DMS153 treated with DMSO at 0.1 percent for 48 hours (cell line): ENCODE measurements at regions not wholly inside any gene's neighbourhood (a gene's known extent, or its start where the extent isn't known, plus 50 kb on each side); places are given as distances from the start of the nearest gene placed in this dataset.
"Not testable (repeated sequence)": the region's sequence is repeated elsewhere in the genome, so short reads cannot be mapped to it uniquely, and the experiment has no call there.

ENCODE experiments used
- DNase-seq: peaks from one replicate; lab custom pipeline; 2025; ENCODE audit not compliant: unreplicated experiment; lab: John Stamatoyannopoulos, UW

GRCh38 chrX:137646472-137646871 is 80.5 kb downstream of the ZIC3 start:
- DNase-seq: no peak

DNA sequence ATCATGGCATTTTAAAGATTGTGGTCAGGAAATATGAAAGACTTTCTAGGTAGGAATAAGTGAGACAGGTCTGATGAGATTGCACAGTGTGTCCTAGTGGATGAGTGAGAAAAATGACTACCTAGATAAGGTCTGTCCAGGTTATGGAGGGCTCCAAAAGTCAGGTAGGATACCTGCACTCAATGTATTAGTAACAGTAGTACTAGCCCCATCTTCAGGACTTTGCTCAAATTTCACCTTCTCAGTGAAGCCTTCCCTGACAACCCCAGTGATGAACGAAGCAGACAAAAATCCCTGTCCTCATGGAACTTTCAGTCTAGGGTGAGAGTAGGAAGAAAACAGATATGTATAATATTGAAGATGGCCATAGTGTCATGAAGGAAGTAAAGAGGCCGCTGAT is 85.7 kb downstream of the ZIC3 start:
- DNase-seq: no peak

- DNase-seq: no peak
These were observed 86.2 kb downstream of the ZIC3 start for GRCh38 chrX:137652086-137652485.

DNA sequence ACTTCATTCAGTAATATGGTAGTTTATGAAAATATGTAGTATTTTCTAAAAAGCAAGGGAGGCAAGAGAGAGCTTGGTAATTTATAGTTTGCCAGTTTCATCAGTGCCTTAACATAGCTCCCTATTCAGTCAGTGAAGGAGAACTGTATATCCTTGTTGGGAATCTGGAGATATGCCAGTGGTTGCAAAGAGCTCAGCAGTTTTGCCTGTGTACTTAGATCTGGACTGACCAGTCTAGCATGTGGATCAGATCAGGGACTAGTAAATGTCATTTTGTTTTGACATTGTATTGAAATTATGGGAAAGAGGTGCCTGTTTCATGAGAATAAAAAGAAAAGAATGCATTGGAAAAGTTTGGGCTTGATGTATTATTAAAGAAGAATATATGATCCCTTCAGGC is 88.6 kb downstream of the ZIC3 start:
- DNase-seq: no peak

- DNase-seq: no peak
These were observed 101.8 kb downstream of the ZIC3 start for GRCh38 chrX:137667776-137668175.

GRCh38 chrX:137684591-137684990 is 118.7 kb downstream of the ZIC3 start:
- no peak for DNase-seq

- no peak for DNase-seq
These were observed 129.5 kb downstream of the ZIC3 start for GRCh38 chrX:137695417-137695816.

- no peak for DNase-seq
These were observed 141.4 kb downstream of the ZIC3 start for GRCh38 chrX:137707348-137707747.

- no peak for DNase-seq
These were observed 176.9 kb downstream of the ZIC3 start for GRCh38 chrX:137742846-137743245.

DNA sequence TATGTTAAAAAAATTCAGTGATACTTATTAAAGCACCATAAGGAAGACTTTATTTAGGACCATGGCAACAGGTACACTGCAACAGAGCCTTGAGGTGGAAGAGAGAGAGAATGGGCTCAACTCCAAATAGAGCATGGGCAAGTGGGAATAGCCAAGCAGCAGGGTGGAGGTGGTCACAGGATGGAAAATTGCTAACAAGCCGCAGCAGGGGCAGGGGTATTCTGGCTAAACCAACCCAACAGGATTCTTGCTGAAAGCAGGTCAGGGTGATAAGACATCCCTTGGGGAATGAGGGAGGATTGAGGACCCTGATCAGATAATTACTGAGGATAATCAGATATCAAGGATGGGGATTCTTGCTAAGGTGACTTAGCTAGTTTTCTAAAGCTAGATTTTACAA is 177.5 kb downstream of the ZIC3 start:
- no peak for DNase-seq

DNA sequence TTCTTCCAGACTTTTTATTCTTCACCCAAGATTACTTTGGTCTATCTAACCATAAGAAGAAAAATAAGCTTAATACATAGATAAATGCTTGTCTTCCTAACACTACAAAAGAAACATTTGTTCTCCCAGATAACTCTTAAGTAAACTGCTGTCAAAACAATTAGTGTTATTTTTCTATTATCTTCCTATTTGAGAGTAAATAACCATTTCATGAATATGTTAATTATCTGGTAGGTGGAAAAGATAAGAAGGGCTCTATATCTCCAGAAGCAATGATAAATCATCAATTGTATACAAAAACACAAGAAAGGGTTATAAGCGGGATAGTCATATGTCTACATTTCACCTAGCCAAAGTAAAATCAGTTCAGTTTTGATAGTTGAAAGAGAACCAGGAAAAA is 180.4 kb downstream of the ZIC3 start:
- no peak for DNase-seq

DNA sequence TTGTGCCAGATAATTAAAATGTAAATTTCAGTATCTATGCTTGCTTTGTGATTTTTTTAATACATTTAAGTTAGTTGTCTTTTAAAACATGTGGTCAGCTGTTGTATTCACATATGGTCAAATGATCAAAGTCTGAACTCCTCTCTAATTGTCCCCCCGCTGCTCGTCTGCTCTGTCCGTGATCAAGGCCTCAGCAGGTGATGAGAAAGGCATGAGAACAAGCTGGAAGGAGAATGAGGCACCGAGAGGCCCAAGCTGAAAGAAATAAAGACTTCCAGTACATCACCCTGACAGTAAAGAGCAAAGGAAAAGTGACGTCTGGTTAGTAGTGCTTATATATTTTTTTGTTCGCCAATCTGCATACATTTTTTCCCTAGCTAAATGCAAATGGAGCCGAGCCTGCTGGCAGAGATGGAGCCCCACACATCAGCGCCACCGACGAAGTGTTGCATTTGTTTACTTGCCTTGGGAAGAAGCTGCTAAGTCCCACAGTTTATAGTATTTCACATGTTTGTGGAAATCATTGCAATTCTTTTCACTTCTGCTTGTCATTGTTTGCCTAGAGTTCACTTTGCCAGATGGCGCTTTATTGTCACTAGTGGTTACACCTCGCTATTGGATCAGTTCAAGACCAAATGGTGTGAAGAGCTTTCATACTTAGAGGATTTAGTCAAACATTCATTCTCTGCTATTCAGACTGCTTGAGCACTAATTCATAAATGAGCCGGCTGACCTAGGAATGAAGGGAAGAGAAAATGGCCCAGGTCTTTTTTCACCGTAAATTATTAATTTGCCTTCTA is 181.5 kb downstream of the ZIC3 start:
- DNase-seq: no peak

GRCh38 chrX:137748827-137749226 is 182.9 kb downstream of the ZIC3 start:
- DNase-seq: peak; percentile 17

GRCh38 chrX:137749246-137749645 is 183.3 kb downstream of the ZIC3 start:
- no peak for DNase-seq

- no peak for DNase-seq
These were observed 205.6 kb downstream of the ZIC3 start for GRCh38 chrX:137771537-137771936.

- DNase-seq: no peak
These were observed 226.3 kb downstream of the ZIC3 start for GRCh38 chrX:137792214-137792613.

GRCh38 chrX:137797926-137798325 is 232.0 kb downstream of the ZIC3 start:
- DNase-seq: not testable (repeated sequence)

GRCh38 chrX:137823257-137823656 is 257.3 kb downstream of the ZIC3 start:
- DNase-seq: no peak

- no peak for DNase-seq
These were observed 281.4 kb downstream of the ZIC3 start for GRCh38 chrX:137847376-137847775.

DNA sequence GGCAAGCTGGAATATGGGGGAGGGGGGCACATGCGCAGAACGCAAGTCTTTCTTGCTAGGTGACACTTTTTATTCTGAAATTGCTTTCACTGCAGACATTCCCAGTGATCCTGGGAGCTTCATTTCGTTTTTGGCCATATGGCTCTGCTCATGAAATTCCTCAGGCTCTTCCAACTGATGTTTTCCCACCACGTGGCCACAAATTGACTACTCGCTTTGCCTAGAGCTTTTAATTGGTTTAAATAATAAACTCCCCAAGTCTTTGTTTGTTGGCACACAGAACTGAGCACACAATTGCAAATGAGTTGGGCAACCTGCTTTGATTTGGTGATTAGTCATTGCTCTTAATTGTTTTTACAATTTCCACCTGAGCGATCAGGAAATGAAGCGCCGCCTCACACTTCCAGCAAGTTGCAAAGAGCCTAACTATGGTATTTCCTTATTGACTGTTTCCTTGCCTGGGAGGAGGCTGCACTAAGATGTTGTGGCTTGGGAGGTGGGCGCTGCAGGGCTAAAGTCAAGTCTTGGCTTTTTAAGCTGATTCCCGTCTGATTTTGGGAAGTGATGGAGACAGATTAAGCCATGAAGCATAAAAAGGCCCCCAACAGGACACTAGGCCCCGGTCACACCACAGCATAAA is 282.5 kb downstream of the ZIC3 start:
- DNase-seq: no peak

DNA sequence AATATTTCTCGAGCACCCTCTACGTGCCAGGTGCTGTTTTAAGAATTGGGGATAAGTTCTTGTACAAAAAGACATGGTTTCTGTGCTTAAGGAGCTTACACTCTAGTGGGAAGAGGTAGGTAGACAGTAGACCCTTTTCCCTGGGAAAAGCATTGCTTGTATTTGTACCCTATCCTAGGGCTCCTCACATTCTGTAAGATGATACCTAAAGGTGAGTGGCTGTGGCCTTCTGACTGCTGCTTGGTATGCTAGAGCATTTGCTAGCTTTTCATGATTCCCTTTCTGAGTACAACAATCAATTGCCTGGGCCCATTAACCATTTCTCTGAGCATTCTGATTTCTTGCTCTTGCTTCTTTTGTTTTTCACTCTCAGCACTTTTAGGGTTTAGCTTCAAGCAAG is 286.6 kb downstream of the ZIC3 start:
- DNase-seq: no peak

- DNase-seq: no peak
These were observed 289.6 kb downstream of the ZIC3 start for GRCh38 chrX:137855490-137855889.

- no peak for DNase-seq
These were observed 292.2 kb downstream of the ZIC3 start for GRCh38 chrX:137858106-137858505.
